ENCODE measurements at regions not wholly inside any gene's neighbourhood (a gene's known extent, or its start where the extent isn't known, plus 50 kb on each side); places are given as distances from the start of the nearest gene placed in this dataset.
"Not testable (repeated sequence)": the region's sequence is repeated elsewhere in the genome, so short reads cannot be mapped to it uniquely, and the experiment has no call there.

DNA sequence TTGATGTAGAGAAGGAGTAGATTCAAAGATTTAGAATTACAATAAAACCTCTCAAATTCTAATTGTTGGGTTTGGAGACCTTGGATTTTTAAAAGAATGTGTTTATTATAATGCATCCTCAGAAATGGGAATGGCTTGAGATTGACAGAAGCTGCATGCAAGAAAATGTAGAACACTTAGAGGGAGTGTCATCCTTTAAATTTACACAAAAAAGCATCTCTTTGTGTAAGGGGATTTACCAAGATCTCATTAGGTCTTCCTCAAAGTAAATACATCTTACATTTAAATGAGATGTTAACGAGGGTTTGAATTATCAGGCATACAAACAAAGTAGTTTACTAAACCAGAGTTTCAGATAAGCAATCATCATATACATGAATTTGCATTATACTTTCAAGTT, 615.0 kb downstream of the FAM133A start:
- ATAC-seq (no peak), DNase-seq (ENCODE audit: low spot score) (no peak)
- intact Hi-C loops (cut with DNase I) = no loop called here

DNA sequence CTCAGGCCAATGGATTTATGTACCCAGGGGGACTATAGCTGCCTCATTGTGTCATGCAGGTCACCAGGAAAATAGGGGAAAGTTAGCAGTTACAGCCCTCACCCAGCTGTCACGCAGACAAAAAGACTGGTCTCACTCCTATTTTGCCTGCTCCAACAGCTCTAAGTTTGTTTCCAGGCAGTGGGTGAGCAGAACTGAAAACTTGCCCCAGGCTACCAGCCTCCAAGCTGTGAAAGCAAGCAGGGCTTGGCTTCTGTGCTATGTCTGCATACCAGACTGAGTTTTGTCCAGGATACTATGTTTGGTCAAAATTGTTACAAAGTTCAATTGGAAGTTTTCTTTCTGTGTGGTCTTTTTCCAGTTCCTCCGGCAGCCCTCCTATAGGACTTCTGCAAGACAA, 628.4 kb downstream of the FAM133A start:
- ATAC-seq = no peak
- intact Hi-C loops (cut with DNase I) = no loop called here
- no peak for DNase-seq (ENCODE audit: low spot score)

DNA sequence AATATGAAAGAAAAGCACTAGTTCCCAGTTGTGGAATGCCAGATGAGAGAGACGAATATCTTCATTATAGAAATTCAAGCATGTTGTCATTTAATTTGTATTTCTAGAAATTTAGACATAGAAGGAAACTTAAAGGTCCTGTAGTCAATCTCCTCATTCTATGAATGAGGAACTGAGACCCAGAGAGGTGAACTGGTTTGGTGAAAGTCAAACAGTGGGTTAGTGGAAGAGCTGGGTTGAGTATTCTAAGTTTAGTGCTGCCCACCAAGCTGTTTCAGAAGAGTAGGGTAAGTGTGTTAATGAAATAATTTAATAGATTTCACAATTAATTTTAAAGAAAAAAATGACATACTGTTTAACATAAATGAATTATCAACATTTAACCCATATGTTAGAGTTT, 655.2 kb downstream of the FAM133A start:
- no peak for DNase-seq (ENCODE audit: low spot score)
- intact Hi-C loops (cut with DNase I) = no loop called here
- no peak for ATAC-seq

DNA sequence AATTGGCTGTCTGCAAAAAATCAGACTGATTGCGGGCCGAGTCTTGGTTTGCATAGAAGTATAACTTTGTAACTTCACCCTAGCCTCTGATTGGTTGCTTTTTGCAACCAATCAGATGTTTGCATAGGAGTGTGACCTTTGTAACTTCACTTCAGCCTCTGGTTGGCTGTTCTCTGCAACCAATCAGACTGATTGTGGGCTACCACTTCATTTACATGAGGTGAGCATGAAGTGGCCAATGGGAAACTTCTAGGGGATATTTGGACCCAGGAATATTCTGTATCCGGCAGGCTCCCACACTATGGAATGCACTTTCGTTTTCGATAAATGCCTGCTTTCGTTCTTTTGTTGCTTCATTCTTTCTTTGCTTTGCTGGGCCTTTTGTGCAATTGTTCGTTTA, 667.7 kb downstream of the FAM133A start:
- DNase-seq (ENCODE audit: low spot score); intact Hi-C loops (cut with DNase I); ATAC-seq: not testable (repeated sequence)

DNA sequence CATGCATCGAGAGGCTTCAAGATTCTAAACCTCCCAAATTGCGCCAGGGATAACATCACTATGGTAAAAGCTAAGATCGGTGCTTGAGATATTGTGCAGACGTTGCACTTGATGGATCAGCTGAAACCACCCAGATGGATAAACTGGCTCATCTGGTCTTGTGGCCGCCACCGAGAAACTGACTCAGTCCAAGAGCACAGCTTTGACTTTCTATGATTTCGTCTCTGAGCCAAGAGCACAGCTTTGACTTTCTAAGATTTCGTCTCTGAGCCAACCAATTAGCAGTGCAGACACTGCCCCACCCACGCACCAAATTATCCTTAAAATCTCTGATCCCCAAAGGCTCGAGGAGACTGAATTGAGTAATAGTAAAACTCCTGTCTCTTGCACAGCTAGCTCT, 687.2 kb downstream of the FAM133A start:
- DNase-seq (ENCODE audit: low spot score) = no peak
- no peak for ATAC-seq
- intact Hi-C loops (cut with DNase I) = no loop called here

DNA sequence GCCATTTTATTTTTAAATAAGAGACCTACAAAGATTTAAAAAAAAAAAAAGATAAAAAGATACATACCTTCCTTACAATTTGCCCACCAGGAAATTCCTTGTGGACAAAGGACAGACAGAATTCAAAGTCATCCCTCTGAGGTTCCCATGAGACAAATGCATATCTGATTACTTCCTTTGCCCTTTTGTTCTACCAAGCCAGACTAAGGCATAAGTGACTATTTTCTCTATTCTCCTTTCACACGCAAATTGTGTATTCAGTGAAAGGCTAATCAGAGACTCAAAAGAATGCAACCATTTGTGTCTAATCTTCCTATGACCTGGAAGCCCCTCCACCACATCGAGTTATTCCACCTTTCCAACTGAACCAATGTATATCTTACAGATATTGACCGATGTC, 691.7 kb downstream of the FAM133A start:
- intact Hi-C loops (cut with DNase I) = no loop called here
- no peak for DNase-seq (ENCODE audit: low spot score)
- no peak for ATAC-seq

DNA sequence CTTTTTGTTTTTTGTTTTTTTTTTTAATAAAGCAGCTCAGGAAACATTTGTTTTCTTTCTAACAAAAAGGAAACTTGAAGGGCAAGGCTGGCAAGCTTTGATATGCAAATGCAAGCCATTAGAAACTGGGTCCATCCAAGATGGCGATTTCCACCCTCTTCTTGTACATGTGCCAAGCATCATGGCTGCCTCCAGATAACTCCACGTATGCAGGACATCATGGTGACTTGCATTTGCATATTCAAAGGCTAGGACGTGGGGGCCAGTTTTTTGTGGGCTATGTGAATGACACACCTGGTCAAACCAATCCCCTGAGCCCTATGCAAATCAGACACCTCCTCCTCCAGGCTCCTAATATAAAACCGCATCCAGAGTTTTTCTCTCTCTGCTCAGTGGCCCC, 692.6 kb downstream of the FAM133A start:
- DNase-seq (ENCODE audit: low spot score) (no peak), ATAC-seq (no peak)
- intact Hi-C loops (cut with DNase I) = no loop called here

DNA sequence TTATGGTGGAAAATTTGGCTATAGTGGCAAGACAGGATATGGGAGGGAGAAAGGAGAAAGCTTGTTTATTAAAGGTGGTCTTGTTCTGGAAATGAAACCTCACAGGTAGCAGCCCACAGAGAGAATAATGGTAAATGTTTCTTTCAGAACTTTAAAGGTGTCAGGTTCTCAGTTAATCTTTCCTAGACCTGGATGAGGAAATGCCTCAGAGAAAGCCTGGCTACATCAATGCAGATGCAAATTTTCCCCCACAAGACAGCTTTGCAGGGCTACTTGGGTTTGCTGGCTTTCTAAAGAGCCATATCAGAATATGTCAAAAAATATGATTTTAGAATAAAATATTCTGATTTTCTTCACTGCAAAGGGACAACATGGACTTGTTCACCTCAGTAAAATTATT, 715.0 kb downstream of the FAM133A start:
- DNase-seq (ENCODE audit: low spot score) (no peak), ATAC-seq (no peak)
- intact Hi-C loops (cut with DNase I) = no loop called here

DNA sequence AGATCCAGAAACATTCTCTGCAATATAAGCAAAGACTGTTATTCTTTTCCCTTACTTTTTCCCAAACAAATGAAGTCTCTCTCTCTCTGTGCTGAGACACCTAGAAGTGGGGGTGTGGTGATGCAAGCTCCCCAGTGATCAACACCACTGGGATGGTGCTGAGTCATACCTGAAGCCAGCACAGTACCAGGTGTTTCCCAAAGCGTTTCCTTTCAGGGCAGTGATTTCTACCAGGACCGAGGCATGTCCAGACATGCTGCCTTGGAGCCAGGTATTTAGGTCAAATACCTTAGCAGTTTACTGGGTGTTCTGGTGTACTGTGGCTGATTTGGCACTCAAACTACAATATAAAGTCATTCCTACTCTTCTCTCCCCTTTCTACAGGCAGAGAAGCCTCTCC, 726.5 kb downstream of the FAM133A start:
- no peak for ATAC-seq
- intact Hi-C loops (cut with DNase I) = no loop called here
- no peak for DNase-seq (ENCODE audit: low spot score)

DNA sequence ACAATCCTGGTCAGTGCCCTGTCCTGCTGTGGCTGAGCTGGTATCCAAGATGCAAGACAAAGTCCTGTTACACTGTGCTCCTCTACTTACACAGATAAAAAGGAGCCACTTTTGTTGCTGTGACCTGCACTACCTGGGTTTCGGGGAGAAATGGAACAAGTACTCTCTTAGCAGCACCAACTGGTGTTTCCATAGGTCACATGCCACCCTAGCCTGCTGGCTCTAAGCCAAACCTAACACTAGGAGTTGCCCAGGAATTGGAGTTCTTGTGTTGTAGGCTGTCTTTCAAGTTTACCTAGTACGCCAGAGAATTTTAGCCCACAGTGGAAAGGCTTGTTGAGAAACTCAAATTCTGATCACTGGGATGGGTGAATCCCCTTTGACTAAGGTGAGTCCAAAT, 727.4 kb downstream of the FAM133A start:
- no peak for DNase-seq (ENCODE audit: low spot score)
- intact Hi-C loops (cut with DNase I) = no loop called here
- ATAC-seq = no peak

DNA sequence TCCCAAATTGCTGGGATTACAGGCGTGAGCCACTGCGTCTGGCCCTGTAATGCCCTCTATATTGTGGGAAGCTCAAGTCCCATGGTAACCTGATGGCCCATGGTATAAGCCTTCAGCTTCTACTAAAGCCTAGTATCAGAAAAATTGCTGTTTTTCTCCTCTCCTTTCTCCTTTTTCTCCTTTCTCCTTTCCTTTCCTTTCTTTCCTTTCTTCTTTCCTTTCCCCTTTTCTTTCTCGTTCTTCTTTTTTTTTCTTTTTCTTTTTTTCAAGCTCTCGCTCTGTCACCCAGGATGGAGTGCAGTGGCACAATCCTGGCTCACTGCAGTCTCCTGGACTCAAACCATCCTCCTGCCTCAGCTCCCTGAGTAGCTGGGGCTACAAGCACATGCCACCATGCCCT, 740.7 kb downstream of the FAM133A start:
- intact Hi-C loops (cut with DNase I) = no loop called here
- ATAC-seq = no peak
- DNase-seq (ENCODE audit: low spot score) = no peak

DNA sequence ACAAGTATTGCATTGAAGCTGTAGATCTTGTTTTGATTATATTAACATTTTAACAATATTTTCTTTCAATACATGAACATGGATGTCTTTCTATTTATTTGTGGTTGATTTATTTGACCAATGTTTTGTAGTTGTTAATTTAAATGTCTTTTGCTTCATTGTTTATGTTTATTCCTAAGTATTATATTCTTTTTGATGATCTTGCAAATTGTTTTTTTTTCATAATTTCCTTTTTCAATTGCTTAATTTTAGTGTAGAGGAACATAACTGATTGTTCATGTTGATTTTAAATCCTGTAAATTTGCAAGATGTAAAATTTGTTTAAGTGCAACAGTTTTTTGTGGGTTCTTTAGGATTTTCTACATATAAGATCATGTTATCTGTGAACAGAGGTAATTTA, 744.1 kb downstream of the FAM133A start:
- intact Hi-C loops (cut with DNase I) = no loop called here
- no peak for ATAC-seq
- DNase-seq (ENCODE audit: low spot score) = no peak

DNA sequence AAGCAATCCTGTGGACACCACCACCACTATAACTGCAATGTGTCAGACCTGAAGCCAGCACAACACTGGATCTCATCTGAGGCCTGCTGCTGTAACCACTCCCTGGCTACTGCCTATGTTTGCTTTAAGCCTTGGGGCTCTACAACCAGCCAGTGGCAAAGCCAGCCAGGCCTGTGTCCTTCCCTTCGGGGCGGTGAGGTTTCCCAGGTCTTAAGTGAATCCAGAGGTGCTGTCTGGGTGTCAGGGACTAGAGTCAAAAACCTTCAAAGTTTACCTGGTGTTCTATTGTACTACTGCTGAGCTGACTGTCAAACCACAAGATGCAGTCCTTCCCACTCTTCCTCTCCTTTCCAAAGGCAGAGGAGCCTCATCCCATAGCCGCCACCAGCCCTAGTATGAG, 750.5 kb downstream of the FAM133A start:
- ATAC-seq (no peak), DNase-seq (ENCODE audit: low spot score) (no peak)
- intact Hi-C loops (cut with DNase I) = no loop called here

DNA sequence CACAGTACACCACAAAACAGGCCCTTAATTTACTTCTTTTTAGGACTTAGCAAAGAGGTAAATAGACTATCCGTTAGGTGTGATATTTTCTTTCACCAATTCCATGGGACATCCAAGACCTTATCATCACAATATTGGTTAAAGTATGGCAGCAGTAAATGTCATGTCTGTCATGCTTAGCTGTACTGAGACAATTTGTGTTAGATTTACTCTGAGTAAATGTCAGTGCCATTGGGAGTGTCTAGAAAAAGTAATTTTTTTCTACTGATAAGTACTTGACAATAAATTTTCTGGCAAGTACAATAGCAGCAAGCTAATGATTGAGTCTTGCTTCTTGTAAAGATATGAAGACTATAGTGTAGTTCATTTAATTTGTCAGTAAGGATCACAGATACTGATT, 756.1 kb downstream of the FAM133A start:
- ATAC-seq = no peak
- no peak for DNase-seq (ENCODE audit: low spot score)
- intact Hi-C loops (cut with DNase I) = no loop called here

DNA sequence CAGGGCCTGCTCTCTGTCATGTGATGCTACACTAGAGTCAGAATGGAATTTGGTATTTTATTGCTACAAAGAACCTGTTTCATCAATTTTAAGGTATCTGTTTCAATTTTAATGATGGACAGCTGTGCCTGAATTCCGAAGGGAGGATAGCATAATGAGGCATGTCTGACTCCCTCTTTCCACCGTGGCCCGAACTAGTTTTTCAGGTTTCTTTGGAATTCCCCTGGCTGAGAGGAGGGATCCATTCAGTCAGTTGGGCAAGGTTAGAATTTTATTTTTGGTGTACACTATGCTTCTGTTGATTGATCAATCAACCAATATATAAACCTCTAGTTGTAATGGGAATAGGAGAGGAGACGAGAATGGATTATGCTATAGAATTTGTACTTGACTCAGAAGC, 761.8 kb downstream of the FAM133A start:
- intact Hi-C loops (cut with DNase I) = no loop called here
- ATAC-seq (no peak), DNase-seq (ENCODE audit: low spot score) (no peak)

DNA sequence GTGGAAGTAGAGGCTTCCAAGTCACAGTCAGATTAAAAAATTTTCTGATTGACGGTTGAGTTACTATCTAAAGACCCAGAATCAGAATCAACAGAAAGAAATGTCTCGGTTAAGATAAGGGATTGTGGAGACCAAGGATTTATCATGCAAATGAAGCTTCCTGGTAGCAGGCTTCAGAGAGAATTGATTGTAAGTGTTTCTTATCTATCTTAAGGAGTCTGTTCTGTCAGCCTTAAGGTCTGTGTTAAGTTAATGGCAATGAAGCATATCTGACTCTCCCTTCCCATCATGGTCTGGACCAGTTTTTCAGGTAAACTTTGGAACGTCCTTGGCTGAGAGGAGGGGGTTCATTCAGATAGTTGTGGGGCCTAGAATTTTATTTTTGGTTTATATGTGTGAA, 780.2 kb downstream of the FAM133A start:
- ATAC-seq (no peak), DNase-seq (ENCODE audit: low spot score) (no peak)
- intact Hi-C loops (cut with DNase I) = no loop called here

DNA sequence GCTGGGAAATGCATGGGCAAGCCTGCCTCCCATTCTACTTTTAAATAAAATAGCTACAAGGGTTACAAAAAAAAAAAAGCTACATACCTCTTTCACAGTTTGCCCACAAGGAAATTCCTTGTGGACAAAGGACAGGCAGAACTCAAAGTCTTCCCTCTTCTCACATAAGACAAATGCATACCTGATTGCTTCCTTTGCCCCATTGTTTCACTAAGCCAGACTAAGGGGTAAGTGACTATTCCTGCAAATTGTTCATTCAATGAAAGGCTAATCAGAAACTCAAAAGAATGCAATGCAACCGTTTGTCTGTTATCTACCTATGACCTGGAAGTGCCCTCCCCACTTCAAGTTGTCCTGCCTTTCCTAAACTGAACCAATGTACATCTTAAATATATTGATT, 780.6 kb downstream of the FAM133A start:
- ATAC-seq (no peak), DNase-seq (ENCODE audit: low spot score) (no peak)
- intact Hi-C loops (cut with DNase I) = no loop called here

DNA sequence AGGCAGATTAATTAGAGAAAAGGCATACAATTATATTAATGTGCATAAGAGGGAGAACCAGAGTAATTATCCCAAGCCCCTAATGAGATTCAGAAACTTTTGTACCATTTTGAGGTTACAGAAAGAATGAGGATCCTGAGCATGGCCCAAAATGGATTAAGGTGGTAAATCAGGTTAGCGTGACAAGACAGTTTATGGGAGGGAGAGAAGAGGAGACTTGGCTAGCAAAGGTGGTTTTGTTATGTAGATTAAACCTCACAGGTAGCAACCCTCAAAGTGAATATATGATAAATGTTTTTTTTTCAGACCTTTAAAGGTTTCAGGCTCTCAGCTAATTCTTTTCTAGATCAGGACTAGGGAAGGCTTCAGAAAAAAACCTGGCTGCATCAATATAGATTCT, 781.8 kb downstream of the FAM133A start:
- intact Hi-C loops (cut with DNase I) = no loop called here
- DNase-seq (ENCODE audit: low spot score) (no peak), ATAC-seq (no peak)

DNA sequence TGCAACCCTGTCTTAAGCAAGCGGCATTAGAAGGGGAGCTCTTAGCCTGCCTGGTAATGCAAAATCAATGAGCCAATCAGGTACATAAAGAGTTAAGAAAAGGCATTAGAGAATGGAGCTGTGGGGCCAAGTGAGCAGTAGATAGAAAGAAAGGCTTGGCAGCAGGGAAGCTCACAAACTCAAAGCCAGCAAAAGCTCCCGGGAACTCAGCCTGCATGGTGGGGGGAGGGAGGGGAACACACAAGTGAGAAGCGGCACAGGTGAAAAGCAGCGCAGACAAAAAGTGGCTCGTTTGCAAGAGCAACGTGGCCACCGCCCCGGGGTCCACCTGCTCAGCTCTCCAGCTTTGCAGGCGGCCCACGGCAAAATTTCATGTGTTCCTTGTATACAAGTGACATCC, 818.5 kb downstream of the FAM133A start:
- DNase-seq (ENCODE audit: low spot score) = no peak
- ATAC-seq = no peak
- intact Hi-C loops (cut with DNase I) = no loop called here

DNA sequence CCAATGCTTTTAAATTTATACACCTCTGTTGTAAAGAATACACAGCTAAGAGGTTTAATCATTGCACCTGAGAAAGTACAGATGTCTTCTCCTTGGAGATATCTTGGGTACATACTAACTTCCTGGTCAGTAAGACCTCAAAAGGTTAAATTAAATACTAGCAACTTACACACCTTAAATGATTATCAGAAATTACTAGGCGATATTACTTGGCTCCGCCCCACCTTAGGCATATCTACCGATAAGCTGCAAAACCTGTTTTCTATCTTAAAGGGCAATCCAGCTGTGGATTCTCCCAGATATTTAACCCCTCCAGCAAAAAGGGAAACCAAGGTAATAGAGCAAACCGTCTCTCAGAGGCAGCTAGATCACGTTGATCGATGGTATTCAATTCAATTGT, 819.4 kb downstream of the FAM133A start:
- ATAC-seq = no peak
- intact Hi-C loops (cut with DNase I) = no loop called here
- DNase-seq (ENCODE audit: low spot score) = no peak

DNA sequence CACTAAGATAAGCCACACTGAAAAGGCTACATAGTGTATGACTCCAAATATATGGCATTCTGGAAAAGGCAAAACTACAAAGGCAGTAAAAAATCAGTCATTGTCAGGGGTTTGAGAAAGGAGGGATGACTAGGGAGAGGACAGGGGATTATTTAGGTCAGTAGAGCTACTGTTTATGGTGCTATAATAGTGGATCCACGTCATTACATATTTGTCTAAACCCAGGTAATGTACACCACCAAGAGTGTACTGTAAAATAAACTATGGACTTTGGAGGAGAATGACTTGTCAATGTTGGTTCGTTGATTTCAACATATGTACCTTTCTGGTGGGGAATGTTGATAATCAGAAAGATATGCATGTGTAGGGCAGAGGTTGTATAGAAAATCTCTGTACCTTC, 837.6 kb downstream of the FAM133A start:
- intact Hi-C loops (cut with DNase I) = no loop called here
- ATAC-seq (no peak), DNase-seq (ENCODE audit: low spot score) (no peak)

DNA sequence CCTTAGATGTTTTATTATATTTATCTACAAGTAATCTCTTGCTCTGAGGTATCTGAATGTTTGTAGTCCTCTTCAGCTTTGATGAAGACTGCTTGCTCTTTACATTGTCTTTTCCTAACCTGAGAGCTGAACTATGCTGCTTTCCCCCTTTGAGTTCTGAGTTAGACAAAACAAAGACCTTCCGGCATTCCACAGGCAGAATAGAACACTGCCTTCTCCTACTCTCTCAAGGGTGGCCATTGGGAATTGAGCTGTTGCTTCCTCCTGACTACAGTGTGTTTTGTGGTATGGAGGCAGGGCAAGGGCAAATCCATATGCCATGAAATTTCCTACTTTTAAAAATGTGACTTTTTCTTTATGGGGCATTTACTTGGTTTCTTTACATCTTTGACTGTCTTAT, 841.0 kb downstream of the FAM133A start:
- DNase-seq (ENCODE audit: low spot score) = no peak
- no peak for ATAC-seq
- intact Hi-C loops (cut with DNase I) = no loop called here

Measured in sciatic nerve (tissue), 2 donors.